Natural killer cell (primary cell): ENCODE measurements at regions not wholly inside any gene's neighbourhood (a gene's known extent, or its start where the extent isn't known, plus 50 kb on each side); places are given as distances from the start of the nearest gene placed in this dataset.

Source experiments
- ATAC-seq, 3 donors: fragments of 150-1000 bp in 2 of 3; fragments of 200-7000 bp in 1 of 3; cut with Tn5 transposase; 1 replicate in 1 of 3; 2 replicates in 2 of 3; pipeline ENCODE4 v1.10.0; 2021; ENCODE audit warnings: mild to moderate bottlenecking in 2 of 3, moderate library complexity in 2 of 3
- DNase-seq, 2 donors: peaks; one replicate each; pipeline versions ENCODE4 v3.0.0 to v3.0.0-alpha.2; 2013 to 2021; ENCODE audit warnings: mixed read lengths in 1 of 2
- H3K27ac ChIP-seq: one replicate; pipeline ENCODE4 v1.5.1; 2013; ENCODE audit warnings: mild to moderate bottlenecking, low read length
- H3K27me3 ChIP-seq: one replicate; pipeline ENCODE4 v1.6.1; 2013; ENCODE audit warnings: low read length; ENCODE audit not compliant: control insufficient read depth, insufficient read depth
- H3K36me3 ChIP-seq: one replicate; pipeline ENCODE4 v1.6.1; 2013; ENCODE audit warnings: low read length; ENCODE audit not compliant: control insufficient read depth, insufficient read depth
- H3K4me1 ChIP-seq: one replicate; pipeline ENCODE4 v1.6.1; 2013; ENCODE audit warnings: low read length; ENCODE audit not compliant: control insufficient read depth, insufficient read depth
- H3K4me3 ChIP-seq: one replicate; pipeline ENCODE4 v1.5.1; 2013; ENCODE audit warnings: low read length
- H3K9me3 ChIP-seq: one replicate; pipeline ENCODE4 v1.6.1; 2013; ENCODE audit warnings: low read length; ENCODE audit not compliant: control insufficient read depth, insufficient read depth
- H3K27ac Mint-ChIP-seq, 2 donors: one replicate each; pipeline ENCODE4 v1.8.0; 2022; ENCODE audit warnings: mild to moderate bottlenecking in 2 of 2, mixed read lengths in 2 of 2, moderate library complexity in 1 of 2
- H3K27me3 Mint-ChIP-seq, 2 donors: one replicate each; pipeline ENCODE4 v1.8.0; 2022; ENCODE audit warnings: low read depth in 2 of 2, mixed read lengths in 2 of 2
- H3K36me3 Mint-ChIP-seq: one replicate; pipeline ENCODE4 v1.8.0; 2022; ENCODE audit warnings: mixed read lengths
- H3K4me1 Mint-ChIP-seq, 2 donors: one replicate each; pipeline ENCODE4 v1.8.0; 2022; ENCODE audit warnings: mixed read lengths in 2 of 2
- H3K4me3 Mint-ChIP-seq: one replicate; pipeline ENCODE4 v1.8.0; 2022; ENCODE audit warnings: mild to moderate bottlenecking, moderate library complexity, mixed read lengths
- H3K9me3 Mint-ChIP-seq, 2 donors: one replicate each; pipeline ENCODE4 v1.8.0; 2022; ENCODE audit warnings: mixed read lengths in 2 of 2
- WGBS: methylation state at CpG from one replicate; pipeline ENCODE4 v1.1.7; 2013; ENCODE audit warnings: missing lambda C conversion rate; ENCODE audit not compliant: insufficient coverage; 5-methylcytosine and 5-hydroxymethylcytosine counted together
- intact Hi-C: fragments of 100-400 bp; cut with micrococcal nuclease; formaldehyde crosslinking; loops from one replicate; pipeline ENCODE4 v1.14.2; 2022
- TF ChIP-seq, protein P1 (sequence below): fragments of 200-600 bp; IDR thresholded peaks from one replicate; pipeline ENCODE4 v1.8.0; 2022; ENCODE audit warnings: antibody characterized with exemption

DNA sequence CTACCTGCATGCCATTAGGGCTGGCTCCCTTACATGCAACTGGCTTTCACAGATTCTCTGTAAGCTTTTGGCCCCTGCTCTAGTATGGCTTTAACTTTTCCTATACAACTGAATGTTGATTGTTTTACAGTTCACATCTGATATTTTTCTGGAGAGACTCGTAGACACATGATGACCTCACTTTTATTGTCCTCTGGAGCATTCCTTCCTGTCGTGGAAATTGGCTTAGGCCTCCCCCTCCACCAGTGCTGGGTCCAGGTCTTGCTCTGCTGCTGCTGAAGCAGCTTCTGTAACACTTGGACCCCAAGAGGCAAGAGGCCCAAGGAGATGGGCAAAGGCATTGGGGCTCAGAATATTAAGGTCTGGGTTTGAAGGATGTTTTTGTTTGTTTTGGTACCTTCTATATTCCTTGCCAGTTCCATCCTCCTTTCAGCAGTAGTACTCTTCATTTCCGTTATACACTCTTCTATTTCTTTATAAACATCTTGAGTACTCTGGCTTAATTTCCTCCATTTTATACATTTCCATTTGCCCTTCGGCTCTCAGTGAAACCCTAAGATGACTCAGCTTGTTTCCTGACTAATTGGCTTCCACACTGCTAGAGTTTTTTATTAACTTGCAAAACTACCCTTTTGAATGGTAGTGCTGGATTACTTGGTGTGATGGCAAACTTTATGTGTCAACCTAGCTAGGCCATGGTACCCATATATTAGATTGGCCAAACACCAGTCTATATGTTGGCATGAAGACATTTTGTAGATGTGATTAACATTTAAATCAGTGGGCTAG lies 219.8 kb downstream of the CDCA7 start:
- Histone ChIP-seq H3K4me1 (no peaks in the 10 kb centered on the region), H3K9me3 (no peaks in the 10 kb centered on the region), H3K36me3 (no peaks in the 10 kb centered on the region), H3K27ac (no peak overlapping the region), H3K27me3 (no peaks in the 10 kb centered on the region), H3K4me3 (no peak overlapping the region)
- no peak for DNase-seq
- TF ChIP-seq, protein P1, sequence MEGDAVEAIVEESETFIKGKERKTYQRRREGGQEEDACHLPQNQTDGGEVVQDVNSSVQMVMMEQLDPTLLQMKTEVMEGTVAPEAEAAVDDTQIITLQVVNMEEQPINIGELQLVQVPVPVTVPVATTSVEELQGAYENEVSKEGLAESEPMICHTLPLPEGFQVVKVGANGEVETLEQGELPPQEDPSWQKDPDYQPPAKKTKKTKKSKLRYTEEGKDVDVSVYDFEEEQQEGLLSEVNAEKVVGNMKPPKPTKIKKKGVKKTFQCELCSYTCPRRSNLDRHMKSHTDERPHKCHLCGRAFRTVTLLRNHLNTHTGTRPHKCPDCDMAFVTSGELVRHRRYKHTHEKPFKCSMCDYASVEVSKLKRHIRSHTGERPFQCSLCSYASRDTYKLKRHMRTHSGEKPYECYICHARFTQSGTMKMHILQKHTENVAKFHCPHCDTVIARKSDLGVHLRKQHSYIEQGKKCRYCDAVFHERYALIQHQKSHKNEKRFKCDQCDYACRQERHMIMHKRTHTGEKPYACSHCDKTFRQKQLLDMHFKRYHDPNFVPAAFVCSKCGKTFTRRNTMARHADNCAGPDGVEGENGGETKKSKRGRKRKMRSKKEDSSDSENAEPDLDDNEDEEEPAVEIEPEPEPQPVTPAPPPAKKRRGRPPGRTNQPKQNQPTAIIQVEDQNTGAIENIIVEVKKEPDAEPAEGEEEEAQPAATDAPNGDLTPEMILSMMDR = no peak
- ATAC-seq = no peak
- Mint-ChIP-seq H3K36me3 (no peaks in the 10 kb centered on the region), H3K27ac (no peak overlapping the region), H3K9me3 (peaks cover 0 to 3% of the 10 kb centered on the region in 2 donors), H3K4me3 (no peak overlapping the region), H3K4me1 (peaks cover 5 to 6% of the 10 kb centered on the region in 2 donors), H3K27me3 (peaks cover 7 to 23% of the 10 kb centered on the region in 2 donors)
- 68% methylated on average over 4 of the region's 4 CpGs for WGBS
- intact Hi-C loops = no loop called here

DNA sequence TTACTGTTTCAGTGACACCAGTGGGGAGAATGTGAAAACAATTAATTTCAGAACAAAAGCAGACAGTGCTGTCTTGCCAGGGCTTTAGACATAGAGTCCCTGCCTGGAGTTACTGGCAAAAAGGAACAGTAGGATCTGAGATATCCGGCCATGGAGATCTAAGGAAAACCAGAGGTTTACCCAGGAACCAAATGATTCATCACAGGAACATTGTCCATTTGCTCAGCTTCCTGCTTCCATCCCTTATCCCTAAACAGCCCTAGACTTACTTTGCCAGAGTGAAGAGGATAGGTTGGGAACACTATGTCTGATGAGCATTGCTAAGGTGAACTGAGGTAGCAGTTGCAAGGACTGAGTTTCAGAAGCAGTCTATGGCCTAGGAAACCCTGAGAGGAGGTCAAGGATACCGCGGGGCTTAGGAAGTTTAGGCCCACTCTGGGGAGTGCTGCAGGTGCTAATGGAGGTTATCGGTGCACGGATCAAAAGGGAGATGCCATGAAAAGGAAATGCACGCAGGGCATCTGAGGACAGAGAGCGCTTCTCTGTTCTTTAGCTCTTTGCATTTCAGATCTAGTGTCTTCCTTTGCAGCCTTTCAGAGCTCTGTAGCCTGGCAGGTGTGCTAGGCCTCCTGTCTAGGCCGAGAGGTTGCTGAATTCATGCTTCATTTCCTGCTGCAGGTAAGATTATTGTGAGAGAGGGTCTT lies 223.9 kb downstream of the CDCA7 start:
- no peak overlapping the region for H3K4me3 Mint-ChIP-seq
- 93% methylated on average over 8 of the region's 8 CpGs for WGBS
- TF ChIP-seq, protein P1 = no peak
- no peak for ATAC-seq
- no peak overlapping the region for H3K4me3 ChIP-seq
- no peak overlapping the region for H3K27ac ChIP-seq
- no peak overlapping the region for H3K27ac Mint-ChIP-seq
- no peak for DNase-seq
- H3K9me3 ChIP-seq = no peaks in the 10 kb centered on the region
- H3K36me3 Mint-ChIP-seq = no peaks in the 10 kb centered on the region
- H3K4me1 ChIP-seq = no peaks in the 10 kb centered on the region
- peaks cover 8% of the 10 kb centered on the region in 2 donors for H3K27me3 Mint-ChIP-seq
- no peaks in the 10 kb centered on the region for H3K36me3 ChIP-seq
- intact Hi-C loops = no loop called here
- H3K9me3 Mint-ChIP-seq = peaks cover 0 to 3% of the 10 kb centered on the region in 2 donors
- no peaks in the 10 kb centered on the region for H3K27me3 ChIP-seq
- H3K4me1 Mint-ChIP-seq = no peaks in the 10 kb centered on the region

DNA sequence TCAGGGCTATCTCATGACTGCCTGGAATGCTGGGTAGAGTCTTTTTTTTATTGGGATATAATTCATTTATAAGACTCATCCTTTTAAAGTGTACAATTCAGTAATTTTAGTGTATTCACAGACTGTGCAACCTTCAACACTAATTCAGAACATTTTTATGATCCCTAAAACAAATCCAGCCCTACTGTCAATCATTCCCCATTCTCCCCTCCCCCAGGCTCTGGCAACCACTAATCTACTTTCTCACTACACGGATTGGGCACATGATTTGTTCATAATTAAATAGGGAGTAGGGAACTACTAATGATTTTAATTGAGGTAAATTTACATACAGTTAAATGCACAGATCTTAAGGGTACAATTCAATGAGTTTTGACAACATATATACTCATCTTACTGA lies 225.7 kb downstream of the CDCA7 start:
- H3K4me1 Mint-ChIP-seq = no peaks in the 10 kb centered on the region
- TF ChIP-seq, protein P1 = no peak
- H3K9me3 Mint-ChIP-seq = peaks cover 0 to 3% of the 10 kb centered on the region in 2 donors
- no peaks in the 10 kb centered on the region for H3K36me3 ChIP-seq
- ATAC-seq (no peak), DNase-seq (no peak)
- H3K27me3 ChIP-seq = no peaks in the 10 kb centered on the region
- no peaks in the 10 kb centered on the region for H3K36me3 Mint-ChIP-seq
- H3K27ac ChIP-seq = no peak overlapping the region
- H3K4me3 ChIP-seq = no peak overlapping the region
- H3K4me1 ChIP-seq = no peaks in the 10 kb centered on the region
- no peak overlapping the region for H3K4me3 Mint-ChIP-seq
- H3K9me3 ChIP-seq = no peaks in the 10 kb centered on the region
- intact Hi-C loops = no loop called here
- H3K27me3 Mint-ChIP-seq = peaks cover 8 to 16% of the 10 kb centered on the region in 2 donors
- no CpG with 5 or more reads among the region's 1 CpG for WGBS
- H3K27ac Mint-ChIP-seq = no peak overlapping the region
